K562 (cell line): ENCODE measurements at regions not wholly inside any gene's neighbourhood (a gene's known extent, or its start where the extent isn't known, plus 50 kb on each side); places are given as distances from the start of the nearest gene placed in this dataset.

Experiments used
- AFF4 ChIP-seq: sonication (generic); formaldehyde crosslinking; IDR thresholded peaks from 2 replicates; pipeline ENCODE4 v1.8.0; 2023; ENCODE audit warnings: mild to moderate bottlenecking, missing genetic modification reagents
- ARNT ChIP-seq, 2 experiments: fragments of 450-650 bp; IDR thresholded peaks; 2 replicates each; pipeline ENCODE4 v1.6.1; 2016; ENCODE audit warnings: mild to moderate bottlenecking in 1 of 2
- C11orf30 ChIP-seq: fragments of 450-650 bp; IDR thresholded peaks from 2 replicates; pipeline ENCODE4 v1.6.1; 2016; ENCODE audit warnings: low read depth, mild to moderate bottlenecking
- CXXC5 ChIP-seq: fragments of 250-450 bp; sonication (Bioruptor Pico); IDR thresholded peaks from 2 replicates; pipeline ENCODE4 v1.8.0; 2022; ENCODE audit warnings: inconsistent platforms, mild to moderate bottlenecking, moderate library complexity
- EHMT2 ChIP-seq: fragments of 450-650 bp; IDR thresholded peaks from 2 replicates; pipeline ENCODE4 v1.6.1; 2018; ENCODE audit warnings: antibody characterized with exemption
- HOMEZ ChIP-seq: fragments of 250-450 bp; sonication (Bioruptor Pico); IDR thresholded peaks from 2 replicates; pipeline ENCODE4 v1.4.0; 2020; ENCODE audit warnings: mild to moderate bottlenecking, moderate library complexity
- MGA ChIP-seq: fragments of 450-650 bp; IDR thresholded peaks from 2 replicates; pipeline ENCODE4 v1.6.1; 2016; ENCODE audit warnings: mild to moderate bottlenecking, moderate library complexity
- MITF ChIP-seq: IDR thresholded peaks from 2 replicates; pipeline ENCODE4 v1.6.1; 2014; ENCODE audit warnings: antibody characterized with exemption
- RCOR1 ChIP-seq, 2 experiments: IDR thresholded peaks; 2 replicates each; pipeline ENCODE4 v1.6.1; 2012; ENCODE audit warnings: low read depth in 2 of 2, low read length in 2 of 2, borderline replicate concordance in 1 of 2, improper control_type of control experiment in 1 of 2
- TBP ChIP-seq: optimal IDR thresholded peaks from 2 replicates; pipeline ENCODE3; 2011; ENCODE audit warnings: low read depth, low read length, improper control_type of control experiment

- TF ChIP-seq MGA (peak; percentile 80), C11orf30 (peak; percentile 47; the same call in 1 of the 2 replicates), ARNT (IDR thresholded peaks at IDR 0.05) (no peak), TBP (no peak), AFF4 (no peak), MITF (no peak), RCOR1 (IDR thresholded peaks at IDR 0.05; ENCODE audit: borderline replicate concordance in 1 of 2, low read depth in 2 of 2, low read length in 2 of 2) (peak in 1 of 2 experiments; percentile 41; a peak in 1 of 4 replicates), HOMEZ (CRISPR knock-in tag) (no peak), CXXC5 (CRISPR knock-in tag) (peak; percentile 19; the same call in 1 of the 2 replicates), EHMT2 (peak; percentile 67; the same call in 1 of the 2 replicates)
These were observed 277.6 kb upstream of the PRDM1 start (continued) for GRCh38 chr6:105808571-105808970.
